ENCODE measurements at regions not wholly inside any gene's neighbourhood (a gene's known extent, or its start where the extent isn't known, plus 50 kb on each side); places are given as distances from the start of the nearest gene placed in this dataset.

- peaks cover 57% of the 10 kb centered on the region for H3K9me3 ChIP-seq (ENCODE audit: control insufficient read depth, insufficient read depth, low read length)
- H3K4me2 ChIP-seq (ENCODE audit: low read depth, low read length) = no peak overlapping the region
- no peak overlapping the region for H3K14ac ChIP-seq (replicated peaks; ENCODE audit: low read depth, low read length)
- H3K36me3 ChIP-seq (ENCODE audit: control insufficient read depth, insufficient read depth, low read length) = no peaks in the 10 kb centered on the region
- H3K79me1 ChIP-seq (ENCODE audit: low read depth in 1 of 2, low read length in 2 of 2) = no peaks in the 10 kb centered on the region
- no peak overlapping the region for H4K8ac ChIP-seq (ENCODE audit: low read depth in 2 of 2, low read length in 2 of 2)
- no peak overlapping the region for H3K56ac ChIP-seq (ENCODE audit: extremely low read depth, insufficient read depth, low read length)
- no peaks in the 10 kb centered on the region for H3K4me1 ChIP-seq (ENCODE audit: control insufficient read depth, insufficient read depth, low read length)
- BruUV-seq (replicated peaks) = no TSS peak
- DNase-seq (no peak), ATAC-seq (ENCODE audit: low read depth) (no peak)
- no peak overlapping the region for H3K9ac ChIP-seq (ENCODE audit: low read depth, low read length)
- ChIA-PET POLR2A (ENCODE audit: unreplicated experiment) (no interaction called here), CTCF (no interaction called here)
- H2AFZ ChIP-seq (replicated peaks; ENCODE audit: low read length, poor library complexity) = no peak overlapping the region
- intact Hi-C loops (cut with micrococcal nuclease) = no loop called here
- no peak overlapping the region for H3K23ac ChIP-seq (ENCODE audit: low read depth, low read length)
- TF ChIP-seq USF2 (IDR thresholded peaks at IDR 0.05; ENCODE audit: low read depth, low read length) (no peak), CTCF (conservative IDR thresholded peaks at IDR 0.05; ENCODE audit: low read depth, low read length) (no peak)
- no peaks in the 10 kb centered on the region for H4K20me1 ChIP-seq (ENCODE audit: insufficient read depth, low read length)
- no peak overlapping the region for H3K27ac ChIP-seq (ENCODE audit: insufficient read depth, low read length)
- H3K27me3 ChIP-seq (ENCODE audit: control insufficient read depth, insufficient read depth, low read length) = no peaks in the 10 kb centered on the region
- in situ Hi-C loops (cut with MboI; ENCODE audit: low sequenced_read_pairs) = no loop called here
- H2AK5ac ChIP-seq (ENCODE audit: low read depth, low read length) = no peak overlapping the region
- no peak overlapping the region for H2BK15ac ChIP-seq (ENCODE audit: low read depth, low read length)
- H3K18ac ChIP-seq (ENCODE audit: low read depth, low read length) = no peak overlapping the region
- H3K4ac ChIP-seq (ENCODE audit: low read depth, low read length) = no peak overlapping the region
- no peak overlapping the region for H2BK120ac ChIP-seq (ENCODE audit: low read depth, low read length)
- H2BK20ac ChIP-seq (ENCODE audit: low read depth, low read length) = no peak overlapping the region
- H2BK5ac ChIP-seq (ENCODE audit: low read depth, low read length, poor library complexity, severe bottlenecking) = no peak overlapping the region
- H2AK9ac ChIP-seq (replicated peaks; ENCODE audit: low read depth, low read length, poor library complexity) = no peak overlapping the region
- H4K91ac ChIP-seq (ENCODE audit: insufficient read depth, low read depth, low read length) = no peak overlapping the region
- WGBS, 2 experiments (ENCODE audit: extremely low coverage in 2 of 2, insufficient read length in 1 of 2) = 25% methylated on average over 2 of the region's 17 CpGs; no CpG with 5 or more reads in 1 of the 2 experiments
- no peak overlapping the region for H3K4me3 ChIP-seq (ENCODE audit: insufficient read depth, low read depth, low read length)
- dilution Hi-C loops (cut with HindIII; ENCODE audit: low sequenced_read_pairs, unreplicated experiment) = no loop called here
- H3K9me1 ChIP-seq (ENCODE audit: insufficient read depth, low read length) = no peaks in the 10 kb centered on the region
- no peak overlapping the region for H4K5ac ChIP-seq (ENCODE audit: low read depth, low read length)
Measured at GRCh38 chr10:130483691-130484467, 347.7 kb downstream of the GLRX3 start.
